NB4 (cell line): ENCODE measurements at regions not wholly inside any gene's neighbourhood (a gene's known extent, or its start where the extent isn't known, plus 50 kb on each side); places are given as distances from the start of the nearest gene placed in this dataset.

Experiments
- MYC ChIP-seq: IDR thresholded peaks from 2 replicates; pipeline ENCODE4 v1.6.1; 2011; ENCODE audit warnings: low read depth, low read length
- POLR2A ChIP-seq: IDR thresholded peaks from 2 replicates; pipeline ENCODE4 v1.6.1; 2011; ENCODE audit warnings: mild to moderate bottlenecking; ENCODE audit not compliant: insufficient read length; ENCODE audit errors: extremely low read depth
- TF ChIP-seq, protein P1 (sequence below): IDR thresholded peaks from one replicate; pipeline ENCODE4 v1.5.1; 2012; ENCODE audit warnings: low read depth, low read length
- TF ChIP-seq, protein P2 (sequence below): IDR thresholded peaks from 2 replicates; pipeline ENCODE4 v1.6.1; 2011; ENCODE audit warnings: low read depth, low read length

GRCh38 chr11:131228378-131228777, 142.0 kb upstream of the NTM start:
- TF ChIP-seq, protein P1, sequence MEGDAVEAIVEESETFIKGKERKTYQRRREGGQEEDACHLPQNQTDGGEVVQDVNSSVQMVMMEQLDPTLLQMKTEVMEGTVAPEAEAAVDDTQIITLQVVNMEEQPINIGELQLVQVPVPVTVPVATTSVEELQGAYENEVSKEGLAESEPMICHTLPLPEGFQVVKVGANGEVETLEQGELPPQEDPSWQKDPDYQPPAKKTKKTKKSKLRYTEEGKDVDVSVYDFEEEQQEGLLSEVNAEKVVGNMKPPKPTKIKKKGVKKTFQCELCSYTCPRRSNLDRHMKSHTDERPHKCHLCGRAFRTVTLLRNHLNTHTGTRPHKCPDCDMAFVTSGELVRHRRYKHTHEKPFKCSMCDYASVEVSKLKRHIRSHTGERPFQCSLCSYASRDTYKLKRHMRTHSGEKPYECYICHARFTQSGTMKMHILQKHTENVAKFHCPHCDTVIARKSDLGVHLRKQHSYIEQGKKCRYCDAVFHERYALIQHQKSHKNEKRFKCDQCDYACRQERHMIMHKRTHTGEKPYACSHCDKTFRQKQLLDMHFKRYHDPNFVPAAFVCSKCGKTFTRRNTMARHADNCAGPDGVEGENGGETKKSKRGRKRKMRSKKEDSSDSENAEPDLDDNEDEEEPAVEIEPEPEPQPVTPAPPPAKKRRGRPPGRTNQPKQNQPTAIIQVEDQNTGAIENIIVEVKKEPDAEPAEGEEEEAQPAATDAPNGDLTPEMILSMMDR = no peak
- TF ChIP-seq, protein P2, sequence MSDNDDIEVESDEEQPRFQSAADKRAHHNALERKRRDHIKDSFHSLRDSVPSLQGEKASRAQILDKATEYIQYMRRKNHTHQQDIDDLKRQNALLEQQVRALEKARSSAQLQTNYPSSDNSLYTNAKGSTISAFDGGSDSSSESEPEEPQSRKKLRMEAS = no peak
- TF ChIP-seq POLR2A = no peak
- TF ChIP-seq MYC = no peak
